A549 (cell line): ENCODE measurements at regions not wholly inside any gene's neighbourhood (a gene's known extent, or its start where the extent isn't known, plus 50 kb on each side); places are given as distances from the start of the nearest gene placed in this dataset.

Source experiments
- ATAC-seq, 2 experiments: fragments of 200-7000 bp in 1 of 2; fragments of >200 bp in 1 of 2; cut with Nextera tagmentation in 1 of 2; cut with Tn5 transposase in 1 of 2; 3 replicates each; pipeline versions ENCODE4 v1.8.0 to v1.9.1; 2018 to 2020; ENCODE audit warnings: mild to moderate bottlenecking in 1 of 2, moderate library complexity in 1 of 2
- CTCF ChIA-PET: fragments of 300-600 bp; sonication (Branson Sonifier 250); formaldehyde crosslinking; extraction: SDS; loops from one replicate; lab custom pipeline; 2021; ENCODE audit warnings: antibody characterized with exemption, inconsistent platforms; lab: Yijun Ruan, JAX
- POLR2A ChIA-PET: fragments of 350-600 bp; formaldehyde crosslinking; extraction: SDS; loops from one replicate; lab custom pipeline; 2021; ENCODE audit warnings: antibody characterized with exemption, inconsistent platforms; lab: Yijun Ruan, JAX
- DNase-seq, 2 experiments: peaks; one replicate each; pipeline versions ENCODE4 v3.0.0 to v3.0.0-alpha.2; 2011 to 2016; ENCODE audit warnings: low read depth in 1 of 2, low spot score in 1 of 2
- FAIRE-seq: peaks from 2 replicates; lab custom pipeline; 2011; peaks lifted over from hg19 to GRCh38; lab: Jason Lieb, UNC
- H3K27ac ChIP-seq, 2 experiments: fragments of >200 bp; sonication (Bioruptor Twin); formaldehyde crosslinking; 3 replicates each; pipeline ENCODE4 v1.5.1; 2016 to 2017
- H3K4me1 ChIP-seq: fragments of >200 bp; sonication (Bioruptor Twin); formaldehyde crosslinking; 3 replicates; pipeline ENCODE4 v1.6.1; 2016
- H3K4me2 ChIP-seq: fragments of >200 bp; sonication (Bioruptor Twin); formaldehyde crosslinking; 3 replicates; pipeline ENCODE4 v1.6.1; 2016
- H3K4me3 ChIP-seq: fragments of >200 bp; sonication (Bioruptor Twin); formaldehyde crosslinking; 3 replicates; pipeline ENCODE4 v1.5.1; 2016
- H3K9me3 ChIP-seq: fragments of >200 bp; sonication (Bioruptor Twin); formaldehyde crosslinking; 3 replicates; pipeline ENCODE4 v1.6.1; 2016
- CBX2 ChIP-seq: fragments of 200-600 bp; sonication (generic); IDR thresholded peaks from 2 replicates; pipeline ENCODE4 v1.6.1; 2016; ENCODE audit warnings: low read depth, mild to moderate bottlenecking, borderline replicate concordance
- CHD2 ChIP-seq: fragments of 150-350 bp; IDR thresholded peaks from 2 replicates; pipeline ENCODE4 v1.6.1; 2014; ENCODE audit warnings: low read length; ENCODE audit not compliant: partially characterized antibody
- CHD4 ChIP-seq: fragments of 200-600 bp; sonication (generic); IDR thresholded peaks from 2 replicates; pipeline ENCODE4 v1.6.1; 2016; ENCODE audit warnings: antibody characterized with exemption, mild to moderate bottlenecking, borderline replicate concordance
- EHF ChIP-seq: fragments of 250-450 bp; sonication (Bioruptor Pico); IDR thresholded peaks from 2 replicates; pipeline ENCODE4 v1.5.0; 2020; ENCODE audit warnings: mild to moderate bottlenecking
- EP300 ChIP-seq, 2 experiments: fragments of >200 bp; sonication (Bioruptor Twin); formaldehyde crosslinking; IDR thresholded peaks; 2 replicates in 1 of 2; 3 replicates in 1 of 2; pipeline ENCODE4 v1.6.1; 2016 to 2017
- ESRRA ChIP-seq: fragments of 150-350 bp; IDR thresholded peaks from 2 replicates; pipeline ENCODE4 v1.6.1; 2014; ENCODE audit warnings: mild to moderate bottlenecking, low read length, borderline replicate concordance
- FOSB ChIP-seq: fragments of 250-450 bp; sonication (Bioruptor Pico); IDR thresholded peaks from 2 replicates; pipeline ENCODE4 v1.5.0; 2020; ENCODE audit warnings: mild to moderate bottlenecking, moderate library complexity
- GATA3 ChIP-seq: IDR thresholded peaks from 2 replicates; pipeline ENCODE4 v1.6.1; 2012; ENCODE audit warnings: borderline replicate concordance
- HEYL ChIP-seq: fragments of 250-450 bp; sonication (Bioruptor Pico); IDR thresholded peaks from 2 replicates; pipeline ENCODE4 v1.8.0; 2021; ENCODE audit warnings: mild to moderate bottlenecking, moderate library complexity
- HMGXB4 ChIP-seq: fragments of 250-450 bp; sonication (Bioruptor Pico); IDR thresholded peaks from 2 replicates; pipeline ENCODE4 v1.5.0; 2021; ENCODE audit warnings: mild to moderate bottlenecking, moderate library complexity, borderline replicate concordance
- JUN ChIP-seq, 2 experiments: fragments of >200 bp; sonication (Bioruptor Twin); formaldehyde crosslinking; IDR thresholded peaks; 2 replicates in 1 of 2; 3 replicates in 1 of 2; pipeline ENCODE4 v1.6.1; 2016 to 2017
- JUNB ChIP-seq: fragments of >200 bp; sonication (Bioruptor Twin); formaldehyde crosslinking; IDR thresholded peaks from 2 replicates; pipeline ENCODE4 v1.6.1; 2016
- KDM1A ChIP-seq: fragments of 200-600 bp; sonication (generic); IDR thresholded peaks from 2 replicates; pipeline ENCODE4 v1.6.1; 2016; ENCODE audit warnings: low read depth, mild to moderate bottlenecking
- KDM5A ChIP-seq: fragments of 200-600 bp; sonication (generic); IDR thresholded peaks from 2 replicates; pipeline ENCODE4 v1.6.1; 2016; ENCODE audit warnings: antibody characterized with exemption, mild to moderate bottlenecking
- MAFK ChIP-seq: fragments of 450-650 bp; IDR thresholded peaks from 2 replicates; pipeline ENCODE4 v1.6.1; 2014; ENCODE audit not compliant: partially characterized antibody
- MAX ChIP-seq: IDR thresholded peaks from 2 replicates; pipeline ENCODE4 v1.6.1; 2012
- MAZ ChIP-seq: fragments of 150-350 bp; IDR thresholded peaks from 2 replicates; pipeline ENCODE4 v1.6.1; 2014; ENCODE audit warnings: antibody characterized with exemption, low read depth, low read length, borderline replicate concordance
- PBX3 ChIP-seq: IDR thresholded peaks from 2 replicates; pipeline ENCODE4 v1.6.1; 2012
- PHF8 ChIP-seq: fragments of 200-600 bp; sonication (generic); IDR thresholded peaks from 2 replicates; pipeline ENCODE4 v1.6.1; 2016; ENCODE audit warnings: low read depth, mild to moderate bottlenecking, antibody characterized with exemption, moderate library complexity, borderline replicate concordance
- RAD21 ChIP-seq, 2 experiments: fragments of >200 bp in 1 of 2; sonication (Bioruptor Twin) in 1 of 2; formaldehyde crosslinking in 1 of 2; IDR thresholded peaks in 1 of 2; conservative IDR thresholded peaks in 1 of 2; 2 replicates in 1 of 2; 3 replicates in 1 of 2; pipeline ENCODE4 v1.6.1; 2012 to 2018; ENCODE audit warnings: inconsistent platforms in 1 of 2
- RARB ChIP-seq: fragments of 250-450 bp; sonication (Bioruptor Pico); IDR thresholded peaks from 2 replicates; pipeline ENCODE4 v1.8.0; 2021; ENCODE audit warnings: mild to moderate bottlenecking, moderate library complexity
- RFX5 ChIP-seq: fragments of 450-650 bp; IDR thresholded peaks from 2 replicates; pipeline ENCODE4 v1.7.1; 2014; ENCODE audit warnings: antibody characterized with exemption, mild to moderate bottlenecking, moderate library complexity
- SMC3 ChIP-seq: fragments of >200 bp; sonication (Bioruptor Twin); formaldehyde crosslinking; IDR thresholded peaks from 3 replicates; pipeline ENCODE4 v1.6.1; 2018; ENCODE audit warnings: inconsistent platforms
- TFCP2L1 ChIP-seq: fragments of 250-450 bp; sonication (Bioruptor Pico); IDR thresholded peaks from 2 replicates; pipeline ENCODE4 v1.5.0; 2021; ENCODE audit warnings: mild to moderate bottlenecking
- TP53 ChIP-seq: fragments of 250-450 bp; sonication (Bioruptor Pico); IDR thresholded peaks from 2 replicates; pipeline ENCODE4 v1.5.0; 2021; ENCODE audit warnings: mild to moderate bottlenecking, moderate library complexity
- ZC3H11A ChIP-seq: fragments of 450-650 bp; IDR thresholded peaks from 2 replicates; pipeline ENCODE4 v1.6.1; 2014; ENCODE audit warnings: antibody characterized with exemption, mild to moderate bottlenecking
- ZFP36 ChIP-seq: fragments of 450-650 bp; IDR thresholded peaks from 2 replicates; pipeline ENCODE4 v1.6.1; 2014; ENCODE audit warnings: borderline replicate concordance; ENCODE audit not compliant: partially characterized antibody
- ZNF302 ChIP-seq: fragments of 250-450 bp; sonication (Bioruptor Pico); IDR thresholded peaks from 2 replicates; pipeline ENCODE4 v1.9.0; 2021; ENCODE audit warnings: inconsistent platforms, mild to moderate bottlenecking, moderate library complexity
- WGBS: methylation state at CpG from one replicate; pipeline ENCODE4 v1.1.6; 2017; ENCODE audit errors: missing lambda C conversion rate; 5-methylcytosine and 5-hydroxymethylcytosine counted together
- TF ChIP-seq, protein P1 (sequence below): fragments of 150-350 bp; IDR thresholded peaks from 2 replicates; pipeline ENCODE4 v1.6.1; 2014; ENCODE audit warnings: low read depth, mild to moderate bottlenecking, low read length

DNA sequence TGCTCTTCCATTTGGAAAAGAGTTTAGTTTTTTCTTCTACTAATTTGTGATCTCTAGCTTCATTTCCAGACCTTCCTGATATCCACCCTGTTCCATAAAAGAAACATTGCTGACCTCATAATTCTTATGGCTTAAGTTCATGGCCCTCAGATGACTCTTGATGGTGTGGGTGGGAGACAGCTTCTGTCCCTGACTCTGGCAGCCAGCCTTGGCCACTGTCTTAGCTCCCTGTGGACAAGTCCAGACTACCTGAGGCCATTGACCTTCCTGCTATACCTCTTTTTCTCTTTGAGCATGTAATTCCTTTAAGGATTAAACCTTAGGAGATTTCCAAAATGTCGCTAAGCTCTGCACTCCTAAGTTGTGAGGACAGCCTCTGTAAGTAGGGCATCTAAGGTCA, 101.1 kb upstream of the DAP start (continued):
- TF ChIP-seq ZFP36 = no peak
- no peak for TF ChIP-seq HMGXB4 (CRISPR knock-in tag)

- no peak for FAIRE-seq
- no peak for ATAC-seq
- POLR2A ChIA-PET = no interaction called here
- Histone ChIP-seq H3K4me1 (no peaks in the 10 kb centered on the region), H3K4me2 (no peak overlapping the region), H3K9me3 (no peaks in the 10 kb centered on the region), H3K4me3 (no peak overlapping the region)
- TF ChIP-seq CHD4 (no peak), RAD21 (conservative IDR thresholded peaks at IDR 0.05 in 1 of 2, IDR thresholded peaks at IDR 0.05 in 1 of 2) (no peak), EP300 (IDR thresholded peaks at IDR 0.05) (no peak), SMC3 (no peak), MAX (no peak), RFX5 (no peak), MAFK (no peak), TP53 (CRISPR knock-in tag) (no peak), PBX3 (no peak), KDM5A (no peak), FOSB (CRISPR knock-in tag) (no peak), ZFP36 (no peak), CHD2 (no peak), JUNB (no peak), ESRRA (no peak), ZNF302 (CRISPR knock-in tag) (no peak), JUN (IDR thresholded peaks at IDR 0.05) (no peak), GATA3 (no peak), ZC3H11A (no peak), PHF8 (no peak)
- TF ChIP-seq, all 56 proteins: peak for 0
- WGBS = 9% methylated on average over 3 of the region's 3 CpGs
- no peak overlapping the region for H3K27ac ChIP-seq
- DNase-seq = no peak
- CTCF ChIA-PET = no interaction called here
Measured at GRCh38 chr5:10861423-10861790, 100.4 kb upstream of the DAP start.

GRCh38 chr5:10860645-10861422, 99.8 kb upstream of the DAP start:
- DNase-seq = no peak
- no peak overlapping the region for H3K4me3 ChIP-seq
- H3K9me3 ChIP-seq = no peaks in the 10 kb centered on the region
- H3K27ac ChIP-seq = no peak overlapping the region
- CTCF ChIA-PET = no interaction called here
- TF ChIP-seq KDM5A (no peak), JUN (IDR thresholded peaks at IDR 0.05) (no peak), PBX3 (no peak), CHD2 (no peak), TFCP2L1 (no peak), GATA3 (no peak), MAFK (no peak), RARB (CRISPR knock-in tag) (no peak), CBX2 (no peak), MAZ (no peak), TP53 (CRISPR knock-in tag) (no peak), HEYL (CRISPR knock-in tag) (no peak), KDM1A (no peak), EHF (no peak), ESRRA (no peak), FOSB (CRISPR knock-in tag) (no peak), CHD4 (no peak), ZFP36 (no peak), JUNB (no peak)
- TF ChIP-seq, protein P1, sequence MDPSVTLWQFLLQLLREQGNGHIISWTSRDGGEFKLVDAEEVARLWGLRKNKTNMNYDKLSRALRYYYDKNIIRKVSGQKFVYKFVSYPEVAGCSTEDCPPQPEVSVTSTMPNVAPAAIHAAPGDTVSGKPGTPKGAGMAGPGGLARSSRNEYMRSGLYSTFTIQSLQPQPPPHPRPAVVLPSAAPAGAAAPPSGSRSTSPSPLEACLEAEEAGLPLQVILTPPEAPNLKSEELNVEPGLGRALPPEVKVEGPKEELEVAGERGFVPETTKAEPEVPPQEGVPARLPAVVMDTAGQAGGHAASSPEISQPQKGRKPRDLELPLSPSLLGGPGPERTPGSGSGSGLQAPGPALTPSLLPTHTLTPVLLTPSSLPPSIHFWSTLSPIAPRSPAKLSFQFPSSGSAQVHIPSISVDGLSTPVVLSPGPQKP = no peak
- TF ChIP-seq, all 56 proteins: peak for 0
- Histone ChIP-seq H3K4me2 (no peak overlapping the region), H3K4me1 (no peaks in the 10 kb centered on the region)
- WGBS = 50% methylated on average over 4 of the region's 4 CpGs
- ATAC-seq (no peak), FAIRE-seq (no peak)
- POLR2A ChIA-PET = no interaction called here
